ENCODE measurements at regions not wholly inside any gene's neighbourhood (a gene's known extent, or its start where the extent isn't known, plus 50 kb on each side); places are given as distances from the start of the nearest gene placed in this dataset.

GRCh38 chr14:86539361-86540070, 1009.6 kb downstream of the FLRT2 start:
- TF ChIP-seq, protein P1, sequence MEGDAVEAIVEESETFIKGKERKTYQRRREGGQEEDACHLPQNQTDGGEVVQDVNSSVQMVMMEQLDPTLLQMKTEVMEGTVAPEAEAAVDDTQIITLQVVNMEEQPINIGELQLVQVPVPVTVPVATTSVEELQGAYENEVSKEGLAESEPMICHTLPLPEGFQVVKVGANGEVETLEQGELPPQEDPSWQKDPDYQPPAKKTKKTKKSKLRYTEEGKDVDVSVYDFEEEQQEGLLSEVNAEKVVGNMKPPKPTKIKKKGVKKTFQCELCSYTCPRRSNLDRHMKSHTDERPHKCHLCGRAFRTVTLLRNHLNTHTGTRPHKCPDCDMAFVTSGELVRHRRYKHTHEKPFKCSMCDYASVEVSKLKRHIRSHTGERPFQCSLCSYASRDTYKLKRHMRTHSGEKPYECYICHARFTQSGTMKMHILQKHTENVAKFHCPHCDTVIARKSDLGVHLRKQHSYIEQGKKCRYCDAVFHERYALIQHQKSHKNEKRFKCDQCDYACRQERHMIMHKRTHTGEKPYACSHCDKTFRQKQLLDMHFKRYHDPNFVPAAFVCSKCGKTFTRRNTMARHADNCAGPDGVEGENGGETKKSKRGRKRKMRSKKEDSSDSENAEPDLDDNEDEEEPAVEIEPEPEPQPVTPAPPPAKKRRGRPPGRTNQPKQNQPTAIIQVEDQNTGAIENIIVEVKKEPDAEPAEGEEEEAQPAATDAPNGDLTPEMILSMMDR (conservative IDR thresholded peaks at IDR 0.05; ENCODE audit: low read depth, low read length): no peak
- TF ChIP-seq EZH2 (IDR thresholded peaks at IDR 0.05; ENCODE audit: borderline replicate concordance, low read depth, low read length, poor library complexity, severe bottlenecking): no peak
